HPDE6-E6E7 (cell line): ENCODE measurements at regions not wholly inside any gene's neighbourhood (a gene's known extent, or its start where the extent isn't known, plus 50 kb on each side); places are given as distances from the start of the nearest gene placed in this dataset.

Source experiments
- DNase-seq: peaks from one replicate; pipeline ENCODE4 v3.0.0; 2011; ENCODE audit warnings: missing footprints; ENCODE audit errors: extremely low spot score

- DNase-seq, result peak; percentile 37
Measured at GRCh38 chr3:182058488-182058887, 346.8 kb downstream of the SOX2 start.

GRCh38 chr3:182063742-182064141, 352.0 kb downstream of the SOX2 start:
- DNase-seq, result peak; percentile 13

- no peak for DNase-seq
Measured at GRCh38 chr3:182067423-182067822, 355.7 kb downstream of the SOX2 start.

- peak; percentile 14 for DNase-seq
Measured at GRCh38 chr3:182078316-182078715, 366.6 kb downstream of the SOX2 start.

- DNase-seq, result no peak
Measured at GRCh38 chr3:182078929-182079328, 367.2 kb downstream of the SOX2 start.

- no peak for DNase-seq
Measured at GRCh38 chr3:182081096-182081495, 369.4 kb downstream of the SOX2 start.

- no peak for DNase-seq
Measured at GRCh38 chr3:182083112-182083511, 371.4 kb downstream of the SOX2 start.

GRCh38 chr3:182092662-182093262, 381.0 kb downstream of the SOX2 start:
- DNase-seq, result no peak

- DNase-seq, result no peak
Measured at GRCh38 chr3:182094321-182094720, 382.6 kb downstream of the SOX2 start.

- DNase-seq, result no peak
Measured at GRCh38 chr3:182104881-182105280, 393.2 kb downstream of the SOX2 start.

GRCh38 chr3:182105875-182106274, 394.1 kb downstream of the SOX2 start:
- DNase-seq, result no peak

GRCh38 chr3:182108371-182108770, 396.6 kb downstream of the SOX2 start:
- no peak for DNase-seq

- no peak for DNase-seq
Measured at GRCh38 chr3:182111967-182112366, 400.2 kb downstream of the SOX2 start.

GRCh38 chr3:182115328-182116015, 403.7 kb downstream of the SOX2 start:
- no peak for DNase-seq

- no peak for DNase-seq
Measured at GRCh38 chr3:182116386-182116785, 404.7 kb downstream of the SOX2 start.

- no peak for DNase-seq
Measured at GRCh38 chr3:182117131-182117530, 405.4 kb downstream of the SOX2 start.

- DNase-seq, result no peak
Measured at GRCh38 chr3:182117583-182117982, 405.9 kb downstream of the SOX2 start.

- DNase-seq, result peak; percentile 22
Measured at GRCh38 chr3:182118066-182118465, 406.3 kb downstream of the SOX2 start.

GRCh38 chr3:182121401-182121800, 409.7 kb downstream of the SOX2 start:
- no peak for DNase-seq

GRCh38 chr3:182122779-182123178, 411.1 kb downstream of the SOX2 start:
- DNase-seq, result no peak

- no peak for DNase-seq
Measured at GRCh38 chr3:182124187-182124586, 412.5 kb downstream of the SOX2 start.

GRCh38 chr3:182124716-182125115, 413.0 kb downstream of the SOX2 start:
- DNase-seq, result no peak

GRCh38 chr3:182129740-182130139, 418.0 kb downstream of the SOX2 start:
- no peak for DNase-seq

- DNase-seq, result peak; percentile 33
Measured at GRCh38 chr3:182133752-182134151, 422.0 kb downstream of the SOX2 start.
